ENCODE measurements at regions not wholly inside any gene's neighbourhood (a gene's known extent, or its start where the extent isn't known, plus 50 kb on each side); places are given as distances from the start of the nearest gene placed in this dataset.

DNA sequence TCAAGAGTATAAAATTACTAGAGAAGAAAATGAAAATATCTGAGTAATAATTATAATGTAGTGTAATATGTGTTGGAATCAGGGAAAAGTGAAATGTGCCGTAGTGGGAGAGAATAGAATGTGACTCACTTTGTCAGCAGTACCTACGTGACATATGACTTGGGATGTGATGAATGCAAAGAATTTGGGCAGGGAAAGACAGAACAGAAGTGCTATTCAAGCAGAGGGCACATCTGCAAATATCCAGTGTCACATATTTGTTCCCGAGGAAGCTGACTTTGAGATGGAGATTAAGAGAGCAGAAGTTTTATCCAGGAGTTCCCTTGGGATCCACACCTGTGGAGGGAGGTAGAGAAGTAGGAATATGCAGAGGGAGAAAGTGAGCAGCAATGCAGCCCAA is 69.3 kb upstream of the HS3ST1 start (continued):
- TF ChIP-seq CHD1 (IDR thresholded peaks at IDR 0.05; ENCODE audit: low read depth, low read length) (no peak), RNF2 (IDR thresholded peaks at IDR 0.05; ENCODE audit: borderline replicate concordance, low read depth, low read length, missing control alignments, poor library complexity, severe bottlenecking) (no peak)
